HG02623 (cell line): ENCODE measurements at regions not wholly inside any gene's neighbourhood (a gene's known extent, or its start where the extent isn't known, plus 50 kb on each side); places are given as distances from the start of the nearest gene placed in this dataset.

Source experiments
- ATAC-seq: cut with Tn5 transposase; IDR thresholded peaks from one replicate; pipeline ENCODE4 v1.9.1; 2021; ENCODE audit warnings: moderate library complexity; ENCODE audit not compliant: unreplicated experiment

DNA sequence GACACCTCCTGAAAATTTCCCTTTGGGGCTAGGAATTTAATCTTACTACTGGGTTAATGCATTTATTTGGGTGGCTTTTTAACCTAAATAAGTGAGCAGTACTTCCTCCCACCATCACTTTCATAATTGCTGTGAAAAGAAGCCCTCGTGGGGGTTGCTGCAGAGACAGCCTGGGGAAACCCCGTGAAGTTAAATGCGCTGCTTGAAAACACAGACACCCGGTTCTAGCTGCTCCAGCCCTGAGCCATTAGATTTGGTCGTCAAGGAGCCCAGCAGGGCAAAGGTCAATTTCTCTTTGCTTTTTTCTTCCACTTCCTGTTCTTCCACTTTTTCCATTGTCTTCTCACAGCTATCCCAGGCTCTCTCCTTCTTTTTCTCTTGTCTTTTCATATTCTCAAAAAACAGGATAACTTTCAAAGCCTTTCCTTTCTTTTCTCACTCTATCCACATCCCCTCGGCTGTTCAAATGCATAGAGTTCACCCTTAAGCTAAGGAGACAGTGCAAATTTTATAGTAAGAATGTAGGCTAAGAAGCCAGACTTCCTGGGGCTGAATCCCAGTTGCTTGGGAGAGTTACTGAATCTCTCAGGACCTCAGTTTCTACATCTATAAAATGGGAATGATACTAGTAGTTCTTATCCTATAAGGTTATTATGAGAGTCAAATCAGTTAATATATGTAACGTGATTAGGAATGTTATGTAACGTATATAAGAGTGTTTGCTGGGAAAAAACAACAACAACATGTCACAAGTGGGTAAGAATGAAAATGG is 91.5 kb upstream of the ZNF827 start:
- peak; percentile 86 for ATAC-seq

DNA sequence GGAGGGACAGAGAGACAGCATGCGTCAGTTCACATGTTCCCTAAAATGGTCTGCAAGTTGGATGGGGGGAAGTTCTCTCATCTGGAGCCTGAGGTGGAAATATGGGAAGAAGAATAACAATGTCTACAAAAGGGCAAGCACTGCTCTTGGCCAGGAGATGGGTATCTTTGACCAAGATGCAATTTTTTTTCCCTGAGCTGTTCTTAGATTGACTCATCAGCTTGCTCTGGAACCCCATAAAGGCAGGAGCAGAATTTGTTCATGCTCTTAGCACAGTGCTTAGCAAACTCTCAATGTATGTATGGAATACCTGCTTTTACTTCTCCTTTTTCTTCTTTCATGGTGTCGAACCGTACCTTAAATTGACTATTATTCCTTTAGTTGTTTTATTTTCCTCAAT is 90.5 kb upstream of the ZNF827 start:
- ATAC-seq = peak; percentile 41

DNA sequence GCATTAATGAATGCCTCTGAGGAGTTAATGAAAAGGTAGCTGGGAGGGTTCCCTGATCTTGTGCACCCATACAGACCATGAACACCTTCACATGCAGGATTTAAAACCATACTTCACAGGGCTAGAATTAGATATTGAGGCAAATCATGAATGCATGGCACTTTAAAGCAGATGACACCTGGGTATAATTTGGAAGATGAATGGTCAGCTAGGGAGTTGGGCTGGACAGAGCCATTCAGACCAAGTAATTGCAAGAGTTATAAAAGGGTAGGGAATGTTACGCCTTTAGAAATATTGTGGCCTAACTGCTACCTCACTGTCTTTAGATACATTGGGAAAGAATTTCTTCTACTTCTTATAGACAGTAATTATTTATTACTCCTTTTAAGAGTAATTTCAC is 89.1 kb upstream of the ZNF827 start:
- ATAC-seq = no peak

- ATAC-seq = peak; percentile 98
Measured at GRCh38 chr4:146023334-146023967, 84.8 kb upstream of the ZNF827 start.

GRCh38 chr4:146022541-146022940 is 83.9 kb upstream of the ZNF827 start:
- no peak for ATAC-seq

DNA sequence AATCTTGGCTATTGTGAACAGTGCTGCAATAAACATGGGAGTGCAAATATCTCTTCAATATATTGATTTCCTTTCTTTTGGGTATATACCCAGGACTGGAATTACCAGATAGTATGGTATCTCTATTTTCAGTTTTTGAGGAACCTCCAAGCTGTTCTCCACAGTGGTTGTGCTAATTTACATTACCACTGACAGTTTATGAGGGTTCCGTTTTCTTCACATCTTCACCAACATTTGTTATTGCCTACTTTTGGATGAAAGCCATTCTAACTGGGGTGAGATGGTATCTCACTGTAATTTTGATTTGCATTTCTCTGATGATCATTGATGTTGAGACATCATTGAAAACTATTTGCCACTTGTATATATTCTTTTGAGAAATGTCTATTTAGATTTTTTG is 79.6 kb upstream of the ZNF827 start:
- no peak for ATAC-seq

GRCh38 chr4:146004730-146005129 is 66.1 kb upstream of the ZNF827 start:
- no peak for ATAC-seq

GRCh38 chr4:145988628-145989027 is 50.0 kb upstream of the ZNF827 start:
- no peak for ATAC-seq
